Neural progenitor cell (in vitro differentiated cells): ENCODE measurements at regions not wholly inside any gene's neighbourhood (a gene's known extent, or its start where the extent isn't known, plus 50 kb on each side); places are given as distances from the start of the nearest gene placed in this dataset.
A peak's percentile ranks its signal among the peaks of the same experiment; 100 is the strongest.

Experiments
- DNase-seq: peaks from one replicate; pipeline ENCODE4 v3.0.0-alpha.2; 2016; ENCODE audit warnings: low spot score
- H2AFZ ChIP-seq: fragments of 200-600 bp; sonication (generic); replicated peaks from 2 replicates; pipeline ENCODE4 v1.6.1; 2016; ENCODE audit warnings: antibody characterized with exemption
- H3F3A ChIP-seq: fragments of 200-600 bp; sonication (generic); 2 replicates; pipeline ENCODE4 v1.6.1; 2016; ENCODE audit warnings: antibody characterized with exemption, low read depth
- H3K27ac ChIP-seq: fragments of 200-600 bp; sonication (generic); 2 replicates; pipeline ENCODE4 v1.5.1; 2016; ENCODE audit warnings: mild to moderate bottlenecking
- H3K27me3 ChIP-seq: fragments of 200-600 bp; sonication (generic); 2 replicates; pipeline ENCODE4 v1.6.1; 2016; ENCODE audit warnings: mild to moderate bottlenecking, moderate library complexity
- H3K36me3 ChIP-seq: fragments of 200-600 bp; sonication (generic); 2 replicates; pipeline ENCODE4 v1.5.1; 2016
- H3K4me1 ChIP-seq: fragments of 200-600 bp; sonication (generic); 2 replicates; pipeline ENCODE4 v1.6.1; 2016; ENCODE audit warnings: mixed run types
- H3K4me2 ChIP-seq: fragments of 200-600 bp; sonication (generic); 2 replicates; pipeline ENCODE4 v1.6.1; 2016
- H3K4me3 ChIP-seq: fragments of 200-600 bp; sonication (generic); 2 replicates; pipeline ENCODE4 v1.5.1; 2016
- H3K79me2 ChIP-seq: fragments of 200-600 bp; sonication (generic); 2 replicates; pipeline ENCODE4 v1.6.1; 2016; ENCODE audit warnings: low read depth
- H3K9ac ChIP-seq: fragments of 200-600 bp; sonication (generic); 2 replicates; pipeline ENCODE4 v1.6.1; 2016
- H3K9me3 ChIP-seq: fragments of 200-600 bp; sonication (generic); 2 replicates; pipeline ENCODE4 v1.5.1; 2016; ENCODE audit warnings: low read depth
- H4K20me1 ChIP-seq: fragments of 200-600 bp; sonication (generic); 2 replicates; pipeline ENCODE4 v1.6.1; 2016; ENCODE audit warnings: low read depth
- H3K27ac Mint-ChIP-seq: 3 replicates; pipeline ENCODE4 v1.8.0; 2021; ENCODE audit warnings: mixed read lengths
- H3K27me3 Mint-ChIP-seq: 2 replicates; pipeline ENCODE4 v1.8.0; 2022; ENCODE audit warnings: low read depth, mild to moderate bottlenecking, inconsistent platforms, moderate library complexity, mixed read lengths; ENCODE audit not compliant: insufficient read depth
- H3K36me3 Mint-ChIP-seq: 3 replicates; pipeline ENCODE4 v1.8.0; 2021; ENCODE audit warnings: mixed read lengths
- H3K4me1 Mint-ChIP-seq: 3 replicates; pipeline ENCODE4 v1.8.0; 2021; ENCODE audit warnings: mixed read lengths
- H3K4me3 Mint-ChIP-seq: 3 replicates; pipeline ENCODE4 v1.8.0; 2021; ENCODE audit warnings: mild to moderate bottlenecking, moderate library complexity, mixed read lengths
- H3K9me3 Mint-ChIP-seq: 3 replicates; pipeline ENCODE4 v1.8.0; 2020; ENCODE audit warnings: mixed read lengths
- CTCF ChIP-seq: fragments of 200-600 bp; sonication (generic); IDR thresholded peaks from 2 replicates; pipeline ENCODE4 v1.5.1; 2017; ENCODE audit warnings: antibody characterized with exemption, mild to moderate bottlenecking
- EZH2 ChIP-seq: fragments of 200-600 bp; sonication (generic); IDR thresholded peaks from 2 replicates; pipeline ENCODE4 v1.6.1; 2017; ENCODE audit warnings: antibody characterized with exemption, mild to moderate bottlenecking, moderate library complexity
- EZH2phosphoT487 ChIP-seq: fragments of 200-600 bp; sonication (generic); IDR thresholded peaks from 2 replicates; pipeline ENCODE4 v1.6.1; 2017; ENCODE audit warnings: antibody characterized with exemption

- DNase-seq = no peak
- no peak overlapping the region for H2AFZ ChIP-seq
- no peak overlapping the region for H3K4me3 Mint-ChIP-seq
- no peaks in the 10 kb centered on the region for H3K9me3 ChIP-seq
- TF ChIP-seq EZH2phosphoT487 (no peak), CTCF (no peak), EZH2 (no peak)
- H3K27me3 ChIP-seq = no peaks in the 10 kb centered on the region
- no peaks in the 10 kb centered on the region for H3K36me3 Mint-ChIP-seq
- no peak overlapping the region for H3K4me2 ChIP-seq
- H3F3A ChIP-seq = no peaks in the 10 kb centered on the region
- H3K27me3 Mint-ChIP-seq = no peaks in the 10 kb centered on the region
- no peaks in the 10 kb centered on the region for H4K20me1 ChIP-seq
- no peak overlapping the region for H3K4me3 ChIP-seq
- no peak overlapping the region for H3K9ac ChIP-seq
- no peaks in the 10 kb centered on the region for H3K36me3 ChIP-seq
- no peaks in the 10 kb centered on the region for H3K9me3 Mint-ChIP-seq
- H3K4me1 ChIP-seq = no peaks in the 10 kb centered on the region
- H3K79me2 ChIP-seq = no peaks in the 10 kb centered on the region
- no peak overlapping the region for H3K27ac Mint-ChIP-seq
- no peak overlapping the region for H3K27ac ChIP-seq
- H3K4me1 Mint-ChIP-seq = no peaks in the 10 kb centered on the region
Measured at GRCh38 chr2:208791257-208791656, 384.7 kb downstream of the PTH2R start.

- Histone ChIP-seq H3K9me3 (no peaks in the 10 kb centered on the region), H3K79me2 (no peaks in the 10 kb centered on the region), H3K9ac (no peak overlapping the region), H4K20me1 (no peaks in the 10 kb centered on the region), H3K27ac (no peak overlapping the region), H2AFZ (no peak overlapping the region), H3F3A (no peaks in the 10 kb centered on the region), H3K4me2 (no peak overlapping the region), H3K36me3 (no peaks in the 10 kb centered on the region), H3K4me1 (no peaks in the 10 kb centered on the region), H3K27me3 (no peaks in the 10 kb centered on the region), H3K4me3 (no peak overlapping the region)
- no peaks in the 10 kb centered on the region for H3K27me3 Mint-ChIP-seq
- TF ChIP-seq CTCF (no peak), EZH2phosphoT487 (no peak), EZH2 (no peak)
- no peak overlapping the region for H3K27ac Mint-ChIP-seq
- no peak overlapping the region for H3K4me3 Mint-ChIP-seq
- H3K36me3 Mint-ChIP-seq = no peaks in the 10 kb centered on the region
- H3K9me3 Mint-ChIP-seq = no peaks in the 10 kb centered on the region
- H3K4me1 Mint-ChIP-seq = no peaks in the 10 kb centered on the region
- DNase-seq = no peak
Measured at GRCh38 chr2:208792766-208793165, 386.2 kb downstream of the PTH2R start.

GRCh38 chr2:208793434-208793833, 386.8 kb downstream of the PTH2R start:
- Mint-ChIP-seq H3K4me1 (peaks cover under 1% of the 10 kb centered on the region), H3K4me3 (no peak overlapping the region), H3K27me3 (no peaks in the 10 kb centered on the region), H3K9me3 (no peaks in the 10 kb centered on the region), H3K27ac (no peak overlapping the region), H3K36me3 (no peaks in the 10 kb centered on the region)
- no peaks in the 10 kb centered on the region for H3K79me2 ChIP-seq
- H3K4me1 ChIP-seq = no peaks in the 10 kb centered on the region
- DNase-seq = no peak
- H3K27me3 ChIP-seq = no peaks in the 10 kb centered on the region
- no peak overlapping the region for H3K27ac ChIP-seq
- H3K4me2 ChIP-seq = no peak overlapping the region
- no peak overlapping the region for H3K9ac ChIP-seq
- H3F3A ChIP-seq = no peaks in the 10 kb centered on the region
- H2AFZ ChIP-seq = peak overlapping the region; percentile 13
- H3K9me3 ChIP-seq = no peaks in the 10 kb centered on the region
- no peak overlapping the region for H3K4me3 ChIP-seq
- no peaks in the 10 kb centered on the region for H3K36me3 ChIP-seq
- no peaks in the 10 kb centered on the region for H4K20me1 ChIP-seq
- TF ChIP-seq EZH2 = no peak
- no peak for TF ChIP-seq CTCF
- TF ChIP-seq EZH2phosphoT487 = no peak
